Endothelial cell of umbilical vein (primary cell): ENCODE measurements at regions not wholly inside any gene's neighbourhood (a gene's known extent, or its start where the extent isn't known, plus 50 kb on each side); places are given as distances from the start of the nearest gene placed in this dataset.

ENCODE experiments used
- BruUV-seq: library from RNA; stranded (reverse); fragments of 400-500 nt; replicated peaks from 2 replicates; lab custom pipeline; 2021; lab: Mats Ljungman, UMichigan
- CTCF ChIA-PET: fragments of 300-600, 350-600 bp; sonication (Branson Sonifier 250); formaldehyde crosslinking; loops from one replicate; lab custom pipeline; 2021; ENCODE audit warnings: antibody characterized with exemption, inconsistent platforms; lab: Charles Lee
- POLR2A ChIA-PET: fragments of 300-600, 350-600 bp; sonication (Branson Sonifier 250); formaldehyde crosslinking; loops from one replicate; lab custom pipeline; 2021; ENCODE audit warnings: antibody characterized with exemption, inconsistent platforms; lab: Charles Lee
- DNase-seq: peaks from one replicate; pipeline ENCODE4 v3.0.0-alpha.2; 2011; ENCODE audit warnings: low read depth, low spot score
- FAIRE-seq: peaks from 2 replicates; lab custom pipeline; 2011; peaks lifted over from hg19 to GRCh38; lab: Jason Lieb, UNC
- H2AFZ ChIP-seq: 2 replicates; pipeline ENCODE4 v1.6.0; 2012; ENCODE audit warnings: low read depth, low read length, control low read depth, inconsistent platforms
- H3K27ac ChIP-seq: 2 replicates; pipeline ENCODE4 v1.5.1; 2011; ENCODE audit warnings: low read depth, mild to moderate bottlenecking, control low read depth, low read length, moderate library complexity; ENCODE audit not compliant: insufficient read depth
- H3K27me3 ChIP-seq, 2 experiments: 2 replicates each; pipeline versions ENCODE4 v1.6.0 to v1.6.1; 2011; ENCODE audit warnings: low read length in 2 of 2, mixed read lengths in 1 of 2; ENCODE audit not compliant: control insufficient read depth in 2 of 2, insufficient read depth in 2 of 2
- H3K36me3 ChIP-seq, 2 experiments: 2 replicates in 1 of 2; 3 replicates in 1 of 2; pipeline ENCODE4 v1.5.1; 2011; ENCODE audit warnings: low read length in 2 of 2, mild to moderate bottlenecking in 1 of 2, moderate library complexity in 1 of 2; ENCODE audit not compliant: control insufficient read depth in 2 of 2, insufficient read depth in 2 of 2; ENCODE audit errors: extremely low read depth in 1 of 2
- H3K4me1 ChIP-seq: 3 replicates; pipeline ENCODE4 v1.5.1; 2011; ENCODE audit warnings: mild to moderate bottlenecking, low read length; ENCODE audit not compliant: control insufficient read depth, insufficient read depth; ENCODE audit errors: extremely low read depth
- H3K4me2 ChIP-seq: 2 replicates; pipeline ENCODE4 v1.6.1; 2011; ENCODE audit warnings: low read length, control low read depth, mixed read lengths; ENCODE audit not compliant: insufficient read depth
- H3K4me3 ChIP-seq, 3 experiments: fragments of 200-600 bp in 1 of 3; sonication (generic), shearing (Covaris generic) in 1 of 3; replicated peaks in 1 of 3; 2 replicates each; pipeline ENCODE4 v1.5.1; 2011 to 2016; ENCODE audit warnings: control low read depth in 3 of 3, low read length in 3 of 3, mild to moderate bottlenecking in 2 of 3, inconsistent platforms in 1 of 3, low read depth in 1 of 3, moderate library complexity in 1 of 3; ENCODE audit not compliant: insufficient read depth in 1 of 3
- H3K79me2 ChIP-seq: 2 replicates; pipeline ENCODE4 v1.6.0; 2012; ENCODE audit warnings: low read length, inconsistent platforms; ENCODE audit not compliant: control insufficient read depth, insufficient read depth
- H3K9ac ChIP-seq: replicated peaks from 2 replicates; pipeline ENCODE3; 2011; ENCODE audit warnings: low read length, control low read depth; ENCODE audit not compliant: insufficient read depth; ENCODE audit errors: extremely low read depth
- H3K9me1 ChIP-seq: replicated peaks from 3 replicates; pipeline ENCODE4 v1.6.0; 2011; ENCODE audit warnings: mild to moderate bottlenecking, low read length; ENCODE audit not compliant: control insufficient read depth, insufficient read depth; ENCODE audit errors: extremely low read depth
- H3K9me3 ChIP-seq: replicated peaks from 2 replicates; pipeline ENCODE4 v1.5.1; 2012; ENCODE audit warnings: low read length, inconsistent platforms; ENCODE audit not compliant: control insufficient read depth, insufficient read depth
- H4K20me1 ChIP-seq: replicated peaks from 2 replicates; pipeline ENCODE3; 2011; ENCODE audit warnings: mild to moderate bottlenecking, low read length; ENCODE audit not compliant: control insufficient read depth, insufficient read depth; ENCODE audit errors: extremely low read depth
- CTCF ChIP-seq, 2 donors: IDR thresholded peaks; 1 replicate in 1 of 2; 2 replicates in 1 of 2; pipeline ENCODE4 v1.5.1; 2011; ENCODE audit warnings: low read length in 2 of 2, mild to moderate bottlenecking in 2 of 2, moderate library complexity in 2 of 2, control low read depth in 1 of 2, inconsistent platforms in 1 of 2, low read depth in 1 of 2; ENCODE audit not compliant: insufficient read depth in 1 of 2; ENCODE audit errors: extremely low read depth in 1 of 2
- EZH2 ChIP-seq: IDR thresholded peaks from 2 replicates; pipeline ENCODE4 v1.6.1; 2012; ENCODE audit warnings: borderline replicate concordance, low read depth, mild to moderate bottlenecking, moderate library complexity, low read length, inconsistent platforms; ENCODE audit not compliant: severe bottlenecking
- FOS ChIP-seq: IDR thresholded peaks from 2 replicates; pipeline ENCODE4 v1.6.1; 2011; ENCODE audit warnings: mild to moderate bottlenecking, low read length, moderate library complexity, borderline replicate concordance; ENCODE audit not compliant: insufficient read depth
- GATA2 ChIP-seq: IDR thresholded peaks from 2 replicates; pipeline ENCODE4 v1.7.0; 2011; ENCODE audit warnings: low read depth, mild to moderate bottlenecking, moderate library complexity, mixed read lengths, low read length; ENCODE audit not compliant: insufficient read length, insufficient read depth
- JUN ChIP-seq: IDR thresholded peaks from 2 replicates; pipeline ENCODE4 v1.6.1; 2011; ENCODE audit warnings: borderline replicate concordance, low read depth; ENCODE audit not compliant: insufficient read length, insufficient read depth
- MYC ChIP-seq: IDR thresholded peaks from one replicate; pipeline ENCODE4 v1.6.1; 2011; ENCODE audit warnings: mild to moderate bottlenecking, low read depth, low read length
- POLR2A ChIP-seq: IDR thresholded peaks from 2 replicates; pipeline ENCODE4 v1.6.1; 2012; ENCODE audit warnings: low read depth, mild to moderate bottlenecking, control low read depth, low read length
- POLR2AphosphoS5 ChIP-seq: IDR thresholded peaks from 2 replicates; pipeline ENCODE4 v1.6.1; 2012; ENCODE audit warnings: low read depth, mild to moderate bottlenecking, control low read depth, low read length, moderate library complexity; ENCODE audit not compliant: insufficient read depth
- dilution Hi-C: fragments of 300-500 bp; cut with MboI; formaldehyde crosslinking; loops from one replicate; pipeline ENCODE4 v1.15.0; 2019; ENCODE audit warnings: low sequenced_read_pairs; ENCODE audit not compliant: extremely low pct_ligation_motif_present
- intact Hi-C: fragments of 100-400 bp; cut with micrococcal nuclease; formaldehyde crosslinking; loops from one replicate; pipeline ENCODE4 v1.10.0; 2022
- TF ChIP-seq, protein P1 (sequence below): IDR thresholded peaks from 2 replicates; pipeline ENCODE4 v1.6.1; 2011; ENCODE audit not compliant: insufficient read depth, insufficient read length

- ChIA-PET CTCF (no interaction called here), POLR2A (no interaction called here)
- H4K20me1 ChIP-seq, result no peaks in the 10 kb centered on the region
- H3K27ac ChIP-seq, result peak overlapping the region; percentile 57
- no peak overlapping the region for H3K4me3 ChIP-seq
- H3K9me3 ChIP-seq, result no peaks in the 10 kb centered on the region
- BruUV-seq, result no TSS peak
- no peaks in the 10 kb centered on the region for H3K36me3 ChIP-seq
- no peak overlapping the region for H3K9ac ChIP-seq
- H3K4me2 ChIP-seq, result peak overlapping the region; percentile 16
- no peaks in the 10 kb centered on the region for H3K9me1 ChIP-seq
- TF ChIP-seq MYC (no peak), GATA2 (no peak), CTCF (IDR thresholded peaks at IDR 0.05; ENCODE audit: extremely low read depth in 1 of 2, insufficient read depth in 1 of 2, low read depth in 1 of 2, low read length in 2 of 2) (no peak), FOS (no peak), EZH2 (no peak)
- TF ChIP-seq, protein P1, sequence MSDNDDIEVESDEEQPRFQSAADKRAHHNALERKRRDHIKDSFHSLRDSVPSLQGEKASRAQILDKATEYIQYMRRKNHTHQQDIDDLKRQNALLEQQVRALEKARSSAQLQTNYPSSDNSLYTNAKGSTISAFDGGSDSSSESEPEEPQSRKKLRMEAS, result no peak
- peak overlapping the region; percentile 36 for H2AFZ ChIP-seq
- no peaks in the 10 kb centered on the region for H3K27me3 ChIP-seq
- H3K79me2 ChIP-seq, result no peaks in the 10 kb centered on the region
- FAIRE-seq, result no peak
- dilution Hi-C loops, result no loop called here
- peaks cover 19% of the 10 kb centered on the region for H3K4me1 ChIP-seq
- intact Hi-C loops, result no loop called here
- DNase-seq, result no peak
These were observed 120.0 kb upstream of the RFC3 start for GRCh38 chr13:33697926-33698325.

- no peaks in the 10 kb centered on the region for H4K20me1 ChIP-seq
- no peak overlapping the region for H3K4me2 ChIP-seq
- BruUV-seq, result no TSS peak
- H3K9me3 ChIP-seq, result no peaks in the 10 kb centered on the region
- H3K9ac ChIP-seq, result no peak overlapping the region
- no peak overlapping the region for H3K27ac ChIP-seq
- H2AFZ ChIP-seq, result no peak overlapping the region
- no peaks in the 10 kb centered on the region for H3K27me3 ChIP-seq
- H3K36me3 ChIP-seq, result no peaks in the 10 kb centered on the region
- H3K4me1 ChIP-seq, result no peaks in the 10 kb centered on the region
- DNase-seq (no peak), FAIRE-seq (no peak)
- no peaks in the 10 kb centered on the region for H3K79me2 ChIP-seq
- TF ChIP-seq, protein P1, result no peak
- TF ChIP-seq POLR2A, result no peak
- no peak for TF ChIP-seq GATA2
- no peak for TF ChIP-seq EZH2
- no peak for TF ChIP-seq MYC
- TF ChIP-seq FOS, result no peak
- no peak for TF ChIP-seq JUN
- no peak for TF ChIP-seq CTCF (IDR thresholded peaks at IDR 0.05; ENCODE audit: extremely low read depth in 1 of 2, insufficient read depth in 1 of 2, low read depth in 1 of 2, low read length in 2 of 2)
- TF ChIP-seq POLR2AphosphoS5, result no peak
- intact Hi-C loops, result no loop called here
- H3K9me1 ChIP-seq, result no peaks in the 10 kb centered on the region
- dilution Hi-C loops, result no loop called here
- POLR2A ChIA-PET, result no interaction called here
- CTCF ChIA-PET, result no interaction called here
- H3K4me3 ChIP-seq, result no peak overlapping the region
These were observed 110.5 kb upstream of the RFC3 start for GRCh38 chr13:33707449-33707848.
